ENCODE measurements at regions not wholly inside any gene's neighbourhood (a gene's known extent, or its start where the extent isn't known, plus 50 kb on each side); places are given as distances from the start of the nearest gene placed in this dataset.
A peak's percentile ranks its signal among the peaks of the same experiment; 100 is the strongest.

GRCh38 chr12:17588968-17589367, 501.0 kb downstream of the RERGL start:
- no peak for TF ChIP-seq POLR2A (IDR thresholded peaks at IDR 0.05)
- no peak for TF ChIP-seq EP300 (IDR thresholded peaks at IDR 0.05; ENCODE audit: low read depth)
- TF ChIP-seq POLR2AphosphoS5 (IDR thresholded peaks at IDR 0.05) = no peak
- TF ChIP-seq CTCF (IDR thresholded peaks at IDR 0.05) = peak in 2 of 5 experiments; percentile 5 to 29
- Histone ChIP-seq H3K9me3 (no peaks in the 10 kb centered on the region), H3K36me3 (no peaks in the 10 kb centered on the region), H3K27ac (no peak overlapping the region), H3K27me3 (no peaks in the 10 kb centered on the region), H3K4me1 (no peaks in the 10 kb centered on the region), H3K4me3 (no peak overlapping the region)
- in situ Hi-C loops (cut with MboI; ENCODE audit: low pct_ligation_motif_present in 1 of 4, low pct_unique_long_range_greater_than_20kb in 1 of 4, low sequenced_read_pairs in 3 of 4) = loop anchor here in 1 of 4 donors (25.0 kb wide), 1 partner anchor 98 kb away; no protein-coding TSS in a partner anchor
- no peak for DNase-seq
- intact Hi-C loops (cut with DNase I; ENCODE audit: low total_unique reads) = no loop called here
- WGBS, 2 donors (ENCODE audit: low coverage in 1 of 2) = 43 to 58% methylated on average over 4 to 5 of the region's 5 CpGs

- intact Hi-C loops (cut with DNase I; ENCODE audit: low total_unique reads) (no loop called here), in situ Hi-C loops (cut with MboI; ENCODE audit: low pct_ligation_motif_present in 1 of 4, low pct_unique_long_range_greater_than_20kb in 1 of 4, low sequenced_read_pairs in 3 of 4) (loop anchor here in 1 of 4 donors (25.0 kb wide), 1 partner anchor 108 kb away; no protein-coding TSS in a partner anchor)
- WGBS, 2 donors (ENCODE audit: low coverage in 1 of 2) = 39 to 47% methylated on average over 6 of the region's 6 CpGs
- H3K27ac ChIP-seq = no peak overlapping the region
- no peak for DNase-seq
- no peaks in the 10 kb centered on the region for H3K36me3 ChIP-seq
- no peaks in the 10 kb centered on the region for H3K27me3 ChIP-seq
- H3K4me1 ChIP-seq = no peaks in the 10 kb centered on the region
- no peaks in the 10 kb centered on the region for H3K9me3 ChIP-seq
- no peak overlapping the region for H3K4me3 ChIP-seq
- TF ChIP-seq POLR2A (IDR thresholded peaks at IDR 0.05) (no peak), POLR2AphosphoS5 (IDR thresholded peaks at IDR 0.05) (no peak), CTCF (IDR thresholded peaks at IDR 0.05) (no peak), EP300 (IDR thresholded peaks at IDR 0.05; ENCODE audit: low read depth) (no peak)
Observed at GRCh38 chr12:17579205-17580026, 510.6 kb downstream of the RERGL start.

GRCh38 chr12:17577405-17577804, 512.6 kb downstream of the RERGL start:
- DNase-seq = no peak
- Histone ChIP-seq H3K9me3 (no peaks in the 10 kb centered on the region), H3K27me3 (no peaks in the 10 kb centered on the region), H3K4me3 (no peak overlapping the region), H3K4me1 (no peaks in the 10 kb centered on the region), H3K27ac (no peak overlapping the region), H3K36me3 (no peaks in the 10 kb centered on the region)
- in situ Hi-C loops (cut with MboI; ENCODE audit: low pct_ligation_motif_present in 1 of 4, low pct_unique_long_range_greater_than_20kb in 1 of 4, low sequenced_read_pairs in 3 of 4) = loop anchor here in 1 of 4 donors (25.0 kb wide), 1 partner anchor 110 kb away; no protein-coding TSS in a partner anchor
- intact Hi-C loops (cut with DNase I; ENCODE audit: low total_unique reads) = no loop called here
- 55 to 75% methylated on average over 2 to 5 of the region's 5 CpGs for WGBS, 2 donors (ENCODE audit: low coverage in 1 of 2)
- TF ChIP-seq EP300 (IDR thresholded peaks at IDR 0.05; ENCODE audit: low read depth) (no peak), POLR2AphosphoS5 (IDR thresholded peaks at IDR 0.05) (no peak), POLR2A (IDR thresholded peaks at IDR 0.05) (no peak), CTCF (IDR thresholded peaks at IDR 0.05) (no peak)

- no peak overlapping the region for H3K27ac ChIP-seq
- no peaks in the 10 kb centered on the region for H3K27me3 ChIP-seq
- TF ChIP-seq POLR2A (IDR thresholded peaks at IDR 0.05) (no peak), EP300 (IDR thresholded peaks at IDR 0.05; ENCODE audit: low read depth) (no peak), POLR2AphosphoS5 (IDR thresholded peaks at IDR 0.05) (no peak), CTCF (IDR thresholded peaks at IDR 0.05) (no peak)
- intact Hi-C loops (cut with DNase I; ENCODE audit: low total_unique reads) = no loop called here
- H3K4me3 ChIP-seq = no peak overlapping the region
- H3K36me3 ChIP-seq = no peaks in the 10 kb centered on the region
- in situ Hi-C loops (cut with MboI; ENCODE audit: low pct_ligation_motif_present in 1 of 4, low pct_unique_long_range_greater_than_20kb in 1 of 4, low sequenced_read_pairs in 3 of 4) = no loop called here
- DNase-seq = no peak
- no peaks in the 10 kb centered on the region for H3K9me3 ChIP-seq
- no peaks in the 10 kb centered on the region for H3K4me1 ChIP-seq
Observed at GRCh38 chr12:17572250-17572649, 517.7 kb downstream of the RERGL start.

All from transverse colon (tissue), 4 donors.